NCI-H460 (cell line): ENCODE measurements at regions not wholly inside any gene's neighbourhood (a gene's known extent, or its start where the extent isn't known, plus 50 kb on each side); places are given as distances from the start of the nearest gene placed in this dataset.
"Not testable (repeated sequence)": the region's sequence is repeated elsewhere in the genome, so short reads cannot be mapped to it uniquely, and the experiment has no call there.

Experiments
- DNase-seq: peaks from one replicate; pipeline ENCODE4 v3.0.0-alpha.2; 2016; ENCODE audit warnings: low read depth; ENCODE audit errors: extremely low read depth

DNA sequence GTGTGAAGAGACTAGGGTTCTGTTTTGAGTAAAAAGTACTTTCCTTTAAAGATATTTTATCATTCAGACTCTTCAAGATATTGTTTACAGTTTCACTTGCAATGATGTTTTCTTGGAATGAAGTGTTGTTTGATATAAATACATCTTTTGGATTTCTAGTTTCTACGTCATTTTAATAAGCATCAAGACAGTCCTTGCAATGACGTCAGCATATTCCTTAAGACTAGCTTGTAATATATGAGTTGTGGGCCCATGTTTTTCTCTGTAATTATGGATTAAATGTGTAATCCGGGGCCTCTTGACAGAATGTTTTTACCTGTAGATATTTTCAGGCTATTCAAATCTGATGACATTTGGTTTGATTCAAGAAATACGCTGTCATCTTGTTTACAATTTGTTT lies 66.1 kb downstream of the RBMX2 start:
- no peak for DNase-seq

DNA sequence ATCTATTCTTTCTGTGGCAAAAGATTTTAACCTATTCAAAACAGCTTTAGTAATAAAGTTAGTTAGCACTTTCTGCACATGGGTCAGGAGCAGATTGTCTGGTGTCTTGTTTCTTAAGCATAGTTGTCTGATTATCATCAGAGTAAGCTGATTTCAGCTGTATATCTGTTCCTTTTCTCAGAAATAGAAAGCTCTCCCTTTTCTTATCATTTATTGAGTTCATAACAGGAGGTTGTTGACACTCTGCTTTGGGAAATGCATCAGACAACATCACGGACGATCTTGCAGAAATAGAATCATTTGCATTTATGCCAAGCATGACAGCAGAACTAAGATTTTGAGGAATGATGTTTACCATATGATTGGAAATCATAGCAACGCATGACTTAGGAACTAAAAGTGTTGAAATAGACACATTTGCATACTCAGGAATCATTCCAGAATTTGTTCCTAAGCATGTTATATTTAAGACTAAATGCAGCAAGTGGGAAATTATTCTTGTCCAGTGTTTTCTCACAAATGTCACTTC lies 66.7 kb downstream of the RBMX2 start:
- DNase-seq, result no peak

DNA sequence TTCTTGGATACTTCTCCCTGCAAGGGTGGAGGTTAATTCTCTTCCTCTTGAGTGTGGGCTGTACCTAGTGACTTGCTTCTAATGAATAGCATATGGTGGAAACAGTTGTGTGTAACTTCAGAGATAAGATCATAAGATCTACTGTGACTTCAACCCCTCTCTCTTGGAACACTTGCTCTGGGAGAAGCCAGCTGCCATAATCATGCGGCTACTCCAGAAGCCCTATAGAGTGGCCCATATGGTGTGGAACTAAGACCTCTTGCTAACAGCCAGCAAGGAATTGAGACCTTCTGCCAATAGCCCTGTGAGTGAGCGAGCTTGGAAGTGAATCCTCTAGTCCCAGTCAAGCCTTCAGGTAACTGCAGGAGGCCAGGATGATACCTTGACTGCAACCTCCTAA lies 81.1 kb downstream of the RBMX2 start:
- DNase-seq, result no peak

DNA sequence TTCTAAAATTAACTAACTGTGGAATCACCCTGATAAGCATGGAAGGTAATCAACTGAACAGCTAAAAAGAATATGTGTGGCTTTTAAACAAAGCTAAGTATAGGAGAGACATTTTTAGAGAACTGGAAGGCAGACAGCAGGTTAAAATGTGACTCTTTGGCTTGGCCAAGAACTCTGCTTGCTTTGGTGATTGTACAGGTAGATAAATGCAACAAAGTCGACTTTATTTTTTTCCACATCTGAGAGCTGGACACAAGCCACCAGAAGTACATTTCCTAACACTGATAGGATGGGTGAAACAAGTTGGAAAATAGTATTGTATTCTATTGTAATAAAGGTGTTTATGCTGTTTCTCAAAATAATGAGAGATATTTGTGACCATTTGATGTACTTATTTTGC lies 84.1 kb downstream of the RBMX2 start:
- no peak for DNase-seq

DNA sequence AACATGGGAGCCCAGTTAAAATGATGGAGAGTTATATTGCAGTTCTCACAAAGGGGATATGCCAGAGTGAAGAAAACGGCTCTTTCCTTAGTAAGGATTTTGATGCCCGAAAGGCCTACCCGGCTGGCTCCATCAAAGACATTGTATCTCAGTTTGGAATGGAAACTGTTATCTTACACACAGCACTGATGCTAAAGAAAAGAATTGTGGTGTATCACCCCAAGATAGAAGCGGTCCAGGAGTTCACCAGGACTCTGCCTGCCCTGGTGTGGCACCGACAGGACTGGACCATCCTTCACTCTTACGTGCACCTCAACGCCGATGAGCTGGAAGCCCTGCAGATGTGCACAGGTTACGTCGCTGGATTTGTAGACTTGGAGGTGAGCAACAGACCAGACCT lies 93.7 kb downstream of the RBMX2 start:
- not testable (repeated sequence) for DNase-seq

DNA sequence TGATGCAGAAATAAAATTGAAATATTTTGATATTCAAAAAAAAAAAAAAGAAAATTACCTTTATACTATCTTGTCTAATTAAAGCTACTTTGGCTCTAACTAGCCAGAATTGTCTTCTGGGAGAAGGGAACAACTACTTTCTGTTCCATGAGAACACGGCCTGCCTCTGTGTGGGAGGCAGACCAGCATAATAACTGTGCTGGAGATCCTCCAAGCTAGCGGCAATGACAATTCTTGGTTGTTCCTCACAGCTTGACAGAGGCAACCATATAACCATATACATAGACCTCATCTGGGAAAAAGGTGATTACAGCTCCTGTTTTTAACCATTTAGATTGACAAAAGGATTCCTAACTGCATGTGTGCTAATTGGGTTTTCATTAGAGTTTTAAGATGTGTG lies 95.7 kb downstream of the RBMX2 start:
- DNase-seq, result no peak

DNA sequence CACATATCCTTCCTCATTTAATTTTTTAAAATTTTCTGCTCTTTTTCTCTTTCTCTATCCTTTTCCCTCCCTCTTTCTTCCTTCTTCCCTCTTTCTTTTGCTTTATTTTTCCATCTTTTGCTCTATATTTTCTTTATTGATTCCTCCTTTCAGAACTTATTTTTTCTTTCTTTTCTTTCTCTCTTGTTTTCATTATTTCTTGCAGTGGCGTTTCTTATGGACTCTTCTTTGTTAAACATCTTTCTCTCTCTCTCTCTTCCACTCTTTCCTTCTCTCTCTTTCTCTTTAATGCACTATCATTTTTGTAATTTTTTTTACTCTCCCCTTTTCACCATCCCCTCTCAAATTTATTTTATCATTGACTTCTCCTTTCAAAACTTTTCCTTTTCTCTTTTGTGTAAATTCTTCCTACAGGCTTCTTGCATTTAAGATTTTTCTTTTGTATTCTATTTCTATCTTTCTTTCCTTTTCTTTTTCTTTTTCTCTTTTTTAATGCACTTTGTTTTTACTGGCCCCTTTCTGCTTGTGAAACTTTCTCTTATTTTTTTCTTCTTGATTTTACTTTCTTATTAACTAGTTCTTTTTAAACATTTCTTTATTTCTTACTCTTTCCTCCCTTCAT lies 97.0 kb downstream of the RBMX2 start:
- no peak for DNase-seq

DNA sequence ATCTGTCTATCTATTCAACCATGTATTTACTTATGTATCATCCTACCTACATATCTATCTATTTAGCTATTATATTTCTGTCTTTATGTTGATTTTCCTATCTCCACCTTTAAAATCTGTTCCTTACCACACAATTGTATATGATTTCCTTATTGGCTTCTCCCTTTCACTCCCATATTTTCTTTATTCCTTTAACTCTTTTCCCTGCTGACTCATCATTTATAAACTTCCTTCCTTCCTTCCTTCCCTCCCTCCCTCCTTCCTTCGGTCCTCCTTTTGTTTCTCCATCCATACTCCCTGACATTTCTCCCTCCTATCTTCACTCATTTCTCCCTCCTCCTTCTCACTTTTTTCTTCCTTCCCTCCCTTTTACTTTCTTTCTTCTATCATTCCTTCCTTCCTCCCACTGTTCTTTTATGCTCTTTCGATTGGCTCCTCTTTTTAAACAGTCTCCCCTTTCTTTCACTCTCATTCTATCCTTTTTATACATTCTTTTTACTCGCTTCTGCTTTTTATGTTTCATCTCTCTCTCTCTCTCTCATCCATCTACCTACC lies 100.3 kb downstream of the RBMX2 start:
- no peak for DNase-seq

DNA sequence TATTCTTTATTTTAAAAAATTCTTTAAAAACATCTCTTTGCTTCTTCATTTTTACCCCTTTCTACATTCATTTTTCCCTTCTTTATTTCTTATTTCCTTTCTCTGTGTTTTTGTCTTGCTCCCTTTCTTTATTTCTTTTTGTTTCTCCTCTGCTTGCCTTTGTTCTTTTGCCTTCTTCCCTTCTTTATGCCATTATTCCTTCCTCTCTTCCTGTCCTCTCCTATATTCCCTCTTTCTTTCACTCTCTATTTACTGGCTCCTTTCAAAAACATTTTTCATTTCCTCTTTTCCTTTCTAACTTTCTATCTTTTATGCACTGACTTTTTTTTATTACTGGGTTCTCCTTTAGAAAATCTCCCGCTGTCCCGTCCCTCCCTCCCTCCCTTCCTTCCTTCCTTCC lies 102.2 kb downstream of the RBMX2 start:
- no peak for DNase-seq

DNA sequence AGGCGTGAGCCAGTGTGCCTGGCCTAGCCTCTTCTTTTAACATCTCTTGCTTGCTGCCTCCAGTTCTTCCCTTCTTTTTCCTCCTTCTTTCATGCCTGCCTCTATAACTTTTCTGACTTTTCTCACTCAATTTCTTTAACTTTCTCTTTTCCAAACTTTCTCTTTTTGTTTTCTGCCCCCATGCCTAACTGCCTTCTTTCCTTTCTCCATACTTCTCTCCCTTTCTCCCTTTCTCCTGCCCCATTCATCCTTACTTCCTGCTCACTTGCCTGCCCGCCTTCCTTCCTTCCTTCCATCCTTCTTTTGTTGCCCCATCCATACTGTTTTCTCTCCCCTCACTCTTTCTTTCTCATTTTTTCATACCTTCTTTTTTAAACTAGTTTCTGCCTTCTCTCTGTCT lies 105.2 kb downstream of the RBMX2 start:
- DNase-seq, result no peak

DNA sequence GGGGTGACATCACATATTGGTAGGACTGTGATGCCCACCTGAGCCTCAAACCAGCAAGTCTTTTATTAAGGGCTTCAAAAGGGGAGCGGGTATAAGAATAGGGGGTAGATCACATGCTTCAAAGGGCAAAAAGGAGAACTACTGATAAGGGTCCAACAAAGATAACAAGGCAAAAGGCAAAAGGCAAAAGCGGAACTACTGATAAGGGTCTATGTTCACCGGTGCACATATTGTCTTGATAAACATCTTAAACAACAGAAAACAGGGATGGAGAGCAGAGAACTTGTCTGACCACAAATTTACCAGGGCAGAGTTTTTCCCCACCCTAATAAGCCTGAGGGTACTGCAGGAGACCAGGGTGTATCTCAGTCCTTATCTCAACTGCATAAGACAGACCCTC lies 110.7 kb downstream of the RBMX2 start:
- DNase-seq, result not testable (repeated sequence)

DNA sequence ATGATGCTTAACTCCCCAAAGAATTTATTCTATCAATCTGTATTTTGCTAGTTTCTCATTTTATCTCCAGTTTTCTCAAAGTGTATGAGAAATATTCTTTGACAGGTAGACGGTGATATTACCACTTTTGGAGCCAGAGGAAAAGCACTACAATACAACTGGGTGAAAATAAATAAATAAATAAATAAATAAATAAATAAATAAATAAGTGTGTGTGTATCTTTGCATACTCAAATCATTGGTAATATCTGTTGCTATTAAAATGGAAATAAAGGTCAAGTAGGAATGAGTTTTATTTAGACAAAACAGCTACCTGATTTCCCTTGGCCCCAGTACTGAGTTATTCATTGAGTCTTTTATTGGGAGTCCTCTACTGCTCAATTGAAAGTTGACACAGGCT lies 114.3 kb downstream of the RBMX2 start:
- no peak for DNase-seq

DNA sequence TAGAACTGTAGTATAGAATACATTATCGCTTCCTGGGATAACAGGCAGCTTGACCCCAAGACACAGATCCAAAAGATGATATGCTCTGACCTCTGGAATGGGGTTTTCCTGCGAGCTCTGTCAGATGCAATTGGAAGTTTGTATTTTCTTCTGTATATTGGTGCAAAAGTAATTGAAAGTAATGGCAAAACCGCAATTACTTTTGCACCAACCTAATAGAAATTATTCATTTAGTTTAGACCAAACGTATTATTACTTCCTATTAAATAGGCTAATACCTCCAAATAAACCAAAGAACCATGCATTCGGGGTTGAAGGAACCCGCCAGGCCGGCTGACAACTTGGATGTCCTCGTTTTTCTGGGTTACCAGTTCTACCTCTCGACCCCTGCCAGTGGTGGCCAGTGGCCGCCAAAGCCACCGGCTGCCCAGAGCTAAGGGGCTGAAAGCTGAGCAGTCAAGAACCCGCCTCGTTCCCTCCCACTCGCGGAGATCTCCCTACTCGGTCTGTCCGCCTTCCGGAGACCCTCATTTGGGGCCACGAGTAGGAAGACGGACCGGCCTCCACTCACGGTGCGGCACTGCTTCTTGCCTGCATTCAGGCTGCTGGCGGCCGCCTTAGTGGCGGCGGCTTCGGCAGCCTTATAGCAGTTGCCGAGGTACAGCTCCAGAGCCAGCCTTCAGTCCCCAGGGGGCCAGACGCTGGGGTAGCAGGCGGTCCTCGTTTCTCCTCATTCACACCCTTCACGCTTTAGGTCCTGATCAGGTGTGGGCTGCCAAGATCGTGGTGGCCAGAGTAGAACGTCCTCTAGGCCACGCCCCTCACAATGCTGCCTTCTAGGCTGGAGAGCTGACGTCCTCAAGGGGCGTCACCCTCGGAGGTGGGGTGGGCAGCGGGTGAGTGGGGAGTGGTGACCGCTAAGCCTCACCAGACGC lies 121.9 kb downstream of the RBMX2 start:
- DNase-seq, result no peak

DNA sequence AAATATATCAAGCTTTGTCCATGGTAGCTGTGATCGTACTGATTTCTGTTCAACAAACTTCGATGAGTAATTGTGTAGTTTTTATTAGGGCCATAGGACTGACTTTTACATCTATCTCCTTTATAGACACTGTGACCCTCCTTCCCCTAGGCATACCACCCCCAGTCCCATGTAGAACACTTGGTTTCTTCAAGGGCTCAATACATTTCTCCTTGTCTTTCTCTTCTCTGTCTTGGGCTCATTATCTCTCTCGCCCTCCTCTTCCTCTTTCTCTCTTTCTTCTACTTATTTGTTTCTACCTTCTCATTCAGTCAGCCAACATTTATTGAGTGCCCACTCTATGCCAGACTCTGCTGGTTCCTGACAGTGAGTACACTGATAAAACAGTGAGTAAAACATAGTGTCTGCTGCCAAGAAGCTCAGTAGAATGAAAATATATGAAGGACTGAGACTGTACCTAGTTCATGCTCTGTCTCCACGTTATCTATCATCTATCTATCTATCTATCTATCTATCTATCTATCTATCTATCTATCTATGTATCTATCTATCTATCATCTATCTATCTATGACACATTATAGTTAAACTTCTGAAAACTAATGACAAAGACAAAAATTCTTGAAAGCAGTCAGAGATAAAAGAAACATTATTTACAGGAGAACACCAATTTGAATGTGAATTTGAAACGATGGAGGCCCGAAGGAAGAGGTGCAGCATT lies 122.8 kb downstream of the RBMX2 start:
- no peak for DNase-seq

DNA sequence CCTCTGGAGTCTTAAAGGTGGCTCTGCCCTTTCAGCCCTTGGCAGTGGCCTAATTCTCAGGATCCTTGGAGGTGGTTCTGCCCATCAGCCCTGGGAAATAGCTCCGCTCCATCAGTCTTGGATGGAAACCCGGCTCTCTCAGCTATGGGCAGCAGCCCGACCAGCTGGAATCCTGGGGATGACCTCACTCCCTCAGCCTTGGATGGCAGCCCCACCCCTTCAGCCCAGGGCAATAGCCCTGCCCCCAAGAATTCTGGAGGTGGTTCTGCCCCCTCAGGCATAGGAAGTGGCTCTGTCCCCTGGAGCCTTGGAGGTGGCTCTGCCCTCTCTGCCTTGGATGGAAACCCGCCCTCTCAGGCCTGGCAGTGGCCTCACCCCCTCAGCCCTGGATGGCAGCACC lies 127.7 kb downstream of the RBMX2 start:
- no peak for DNase-seq

DNA sequence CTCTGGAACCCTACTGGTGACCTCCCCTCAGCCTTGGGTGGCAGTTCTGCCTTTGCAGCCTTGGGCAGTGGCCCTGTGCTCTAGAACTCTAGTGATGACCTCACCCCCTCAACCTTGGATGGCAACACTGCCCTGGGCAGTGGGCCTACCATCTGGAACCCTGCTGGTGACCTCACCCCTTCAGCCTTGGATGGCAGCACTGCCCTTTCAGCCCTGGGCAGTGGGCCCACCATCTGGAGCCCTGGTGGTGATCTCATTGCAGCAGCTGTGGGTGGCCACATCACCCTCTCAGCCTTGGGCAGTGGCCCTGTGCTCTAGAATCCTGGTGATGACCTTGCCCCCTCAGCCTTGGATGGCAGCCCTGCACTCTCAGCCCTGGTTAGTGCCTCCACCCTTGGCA lies 129.3 kb downstream of the RBMX2 start:
- DNase-seq, result no peak

DNA sequence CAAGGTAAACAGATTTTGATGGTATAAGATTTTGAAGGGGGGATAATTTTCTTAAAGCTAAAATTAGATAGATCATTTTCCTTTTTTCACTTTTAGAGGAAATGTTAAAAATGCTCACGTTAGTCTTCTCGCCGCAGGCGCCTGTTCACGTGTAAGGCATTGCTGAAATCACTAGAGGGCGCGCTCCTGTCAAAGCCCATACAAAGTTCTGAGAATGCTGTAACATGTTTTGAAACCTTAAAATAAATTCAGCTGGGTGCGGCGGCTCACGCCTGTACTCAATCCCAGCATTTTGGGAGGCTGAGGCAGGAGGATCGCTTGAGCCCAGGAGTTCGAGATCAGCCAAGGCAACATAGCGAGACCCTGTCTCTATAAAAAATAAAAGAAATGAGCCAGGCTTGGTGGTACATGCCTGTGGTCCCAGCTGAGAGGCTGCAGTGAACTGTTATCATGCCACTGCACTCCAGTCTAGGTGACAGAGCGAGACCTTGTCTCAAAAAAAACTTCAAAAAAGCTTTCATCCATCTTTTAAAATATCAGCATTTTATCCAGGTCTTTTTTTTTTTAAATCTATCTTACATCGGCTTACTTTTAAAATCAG lies 138.0 kb downstream of the RBMX2 start:
- peak; percentile 45 for DNase-seq

DNA sequence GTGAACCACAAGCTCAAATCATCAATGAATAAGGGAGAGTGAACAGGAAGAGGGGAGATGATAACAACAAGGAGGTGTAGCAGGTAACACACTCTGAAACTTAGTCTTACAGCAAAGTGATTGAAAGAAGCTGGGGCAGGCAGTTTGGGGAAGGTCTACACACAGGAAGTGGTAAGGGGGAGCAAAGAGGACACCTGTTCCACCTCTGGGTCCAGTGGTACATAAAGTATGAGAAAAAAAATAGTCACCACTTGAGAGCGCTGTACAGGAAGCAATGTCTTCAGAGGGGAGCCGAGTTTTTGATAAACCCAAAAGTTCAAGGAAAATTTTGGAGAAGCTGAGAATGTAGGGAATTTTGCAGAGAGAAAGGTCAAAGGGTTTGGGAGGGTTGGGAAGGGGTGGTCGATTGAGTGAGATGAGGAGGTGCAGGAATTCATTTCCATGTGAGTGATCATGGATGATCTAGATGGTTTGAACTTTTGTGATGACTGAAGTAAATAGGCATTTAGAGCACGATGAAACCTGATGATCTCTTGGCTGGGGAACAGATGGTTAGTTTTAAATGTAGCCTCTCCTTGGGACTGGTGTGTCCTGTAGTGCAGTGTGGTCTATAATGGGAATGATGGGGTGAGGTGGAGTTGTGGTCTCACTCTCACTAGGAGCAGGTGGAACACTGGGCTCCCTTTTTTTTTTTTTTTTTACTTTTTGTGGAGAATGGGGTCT lies 142.0 kb downstream of the RBMX2 start:
- no peak for DNase-seq

DNA sequence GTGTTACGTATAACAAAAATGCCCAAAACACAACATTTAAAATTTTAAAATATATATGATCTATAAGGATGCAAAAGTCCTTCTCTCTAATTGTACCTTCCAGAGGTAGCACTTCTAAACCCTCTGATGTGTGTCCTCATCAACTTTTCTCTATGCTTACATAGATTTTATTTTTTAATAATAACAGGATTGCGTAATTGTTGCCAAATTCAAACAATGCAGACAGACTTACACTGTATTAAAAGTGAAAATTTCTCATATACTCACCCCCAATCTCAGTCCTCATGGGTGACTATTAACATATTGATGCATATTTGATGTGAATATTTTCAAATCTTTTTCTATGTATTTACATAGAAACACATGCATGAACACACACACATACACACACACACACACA lies 144.0 kb downstream of the RBMX2 start:
- no peak for DNase-seq

DNA sequence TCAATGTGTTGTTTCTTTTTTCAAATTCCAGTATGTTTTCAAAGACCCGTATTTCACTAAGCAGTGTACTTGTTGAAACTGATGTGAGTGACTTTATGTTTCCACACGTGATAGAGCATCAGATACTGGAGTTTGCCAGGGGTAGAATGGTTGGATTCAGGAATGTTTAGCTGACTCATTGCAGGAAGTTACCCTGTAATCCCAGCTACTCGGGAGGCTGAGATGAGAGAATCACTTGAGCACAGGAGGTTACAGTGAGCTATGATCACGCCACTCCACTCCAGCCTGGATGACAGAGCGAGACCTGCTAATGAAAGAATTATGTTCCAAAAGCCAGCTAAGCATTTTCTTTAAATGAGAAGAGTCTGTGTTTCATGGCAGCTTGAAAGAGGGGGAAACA lies 147.6 kb downstream of the RBMX2 start:
- not testable (repeated sequence) for DNase-seq
